ENCODE measurements at regions not wholly inside any gene's neighbourhood (a gene's known extent, or its start where the extent isn't known, plus 50 kb on each side); places are given as distances from the start of the nearest gene placed in this dataset.

GRCh38 chr13:81293594-81294164 is 952.8 kb upstream of the SPRY2 start:
- Histone ChIP-seq H3K27me3 (ENCODE audit: control insufficient read depth, insufficient read depth, low read length) (no peaks in the 10 kb centered on the region), H3K36me3 (ENCODE audit: control insufficient read depth in 2 of 3, insufficient read depth in 3 of 3, low read length in 3 of 3) (no peaks in the 10 kb centered on the region), H3K27ac (ENCODE audit: low read depth in 2 of 2, low read length in 2 of 2) (no peak overlapping the region), H3K9ac (ENCODE audit: low read length in 3 of 3) (no peak overlapping the region), H3K9me3 (ENCODE audit: control insufficient read depth in 2 of 3, insufficient read depth in 1 of 3, low read length in 3 of 3) (no peaks in the 10 kb centered on the region), H3K4me1 (ENCODE audit: control insufficient read depth in 2 of 3, insufficient read depth in 2 of 3, low read depth in 1 of 3, low read length in 3 of 3) (no peaks in the 10 kb centered on the region), H3K4me3 (ENCODE audit: low read length in 3 of 3) (no peak overlapping the region)
- TF ChIP-seq CTCF (IDR thresholded peaks at IDR 0.05; ENCODE audit: borderline replicate concordance, extremely low read depth, insufficient read depth), result no peak
- DNase-seq (no peak), FAIRE-seq (no peak)
- intact Hi-C loops (cut with DNase I), result no loop called here

GRCh38 chr13:81283561-81283960 is 942.6 kb upstream of the SPRY2 start:
- Histone ChIP-seq H3K4me1 (ENCODE audit: control insufficient read depth in 2 of 3, insufficient read depth in 2 of 3, low read depth in 1 of 3, low read length in 3 of 3) (no peaks in the 10 kb centered on the region), H3K27me3 (ENCODE audit: control insufficient read depth, insufficient read depth, low read length) (no peaks in the 10 kb centered on the region), H3K27ac (ENCODE audit: low read depth in 2 of 2, low read length in 2 of 2) (no peak overlapping the region), H3K4me3 (ENCODE audit: low read length in 3 of 3) (no peak overlapping the region), H3K36me3 (ENCODE audit: control insufficient read depth in 2 of 3, insufficient read depth in 3 of 3, low read length in 3 of 3) (no peaks in the 10 kb centered on the region), H3K9me3 (ENCODE audit: control insufficient read depth in 2 of 3, insufficient read depth in 1 of 3, low read length in 3 of 3) (no peaks in the 10 kb centered on the region), H3K9ac (ENCODE audit: low read length in 3 of 3) (no peak overlapping the region)
- no peak for DNase-seq
- no peak for FAIRE-seq
- intact Hi-C loops (cut with DNase I), result no loop called here
- no peak for TF ChIP-seq CTCF (IDR thresholded peaks at IDR 0.05; ENCODE audit: borderline replicate concordance, extremely low read depth, insufficient read depth)

GRCh38 chr13:81283062-81283461 is 942.1 kb upstream of the SPRY2 start:
- H3K4me1 ChIP-seq (ENCODE audit: control insufficient read depth in 2 of 3, insufficient read depth in 2 of 3, low read depth in 1 of 3, low read length in 3 of 3), result no peaks in the 10 kb centered on the region

More at GRCh38 chr13:81283062-81283461, 942.1 kb upstream of the SPRY2 start:
- no peak for DNase-seq
- intact Hi-C loops (cut with DNase I), result no loop called here
- TF ChIP-seq CTCF (IDR thresholded peaks at IDR 0.05; ENCODE audit: borderline replicate concordance, extremely low read depth, insufficient read depth), result no peak
- no peaks in the 10 kb centered on the region for H3K27me3 ChIP-seq (ENCODE audit: control insufficient read depth, insufficient read depth, low read length)
- no peaks in the 10 kb centered on the region for H3K9me3 ChIP-seq (ENCODE audit: control insufficient read depth in 2 of 3, insufficient read depth in 1 of 3, low read length in 3 of 3)
- no peak overlapping the region for H3K9ac ChIP-seq (ENCODE audit: low read length in 3 of 3)
- no peak for FAIRE-seq
- H3K36me3 ChIP-seq (ENCODE audit: control insufficient read depth in 2 of 3, insufficient read depth in 3 of 3, low read length in 3 of 3), result no peaks in the 10 kb centered on the region
- H3K27ac ChIP-seq (ENCODE audit: low read depth in 2 of 2, low read length in 2 of 2), result no peak overlapping the region
- H3K4me3 ChIP-seq (ENCODE audit: low read length in 3 of 3), result no peak overlapping the region
